ENCODE measurements at regions not wholly inside any gene's neighbourhood (a gene's known extent, or its start where the extent isn't known, plus 50 kb on each side); places are given as distances from the start of the nearest gene placed in this dataset.
"Not testable (repeated sequence)": the region's sequence is repeated elsewhere in the genome, so short reads cannot be mapped to it uniquely, and the experiment has no call there.

DNA sequence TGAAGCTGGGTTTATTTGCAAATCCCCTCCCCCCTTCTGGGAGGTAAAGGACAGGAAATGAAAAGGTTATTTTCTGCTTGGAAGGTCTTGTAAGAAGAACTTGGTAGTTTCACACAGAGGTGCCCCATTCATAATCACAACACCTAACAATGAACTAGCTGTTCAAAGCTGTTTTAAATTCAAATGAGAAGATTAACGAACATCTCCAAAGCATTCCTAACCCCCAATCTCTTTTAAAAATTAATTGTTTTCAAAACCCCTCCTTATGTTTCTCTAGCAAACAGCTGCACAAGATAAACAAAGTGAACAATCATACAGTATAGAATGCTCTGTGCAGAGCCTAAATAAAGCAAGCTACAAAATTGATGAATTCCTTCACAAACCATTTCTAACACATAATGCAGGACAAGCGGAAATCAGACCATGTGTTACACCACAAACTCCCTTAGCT is 271.4 kb downstream of the SATB2 start:
- Histone ChIP-seq H3K9me2 (no peaks in the 10 kb centered on the region), H3K4me3 (ENCODE audit: low read depth in 2 of 2, low read length in 1 of 2) (no peak overlapping the region), H3K4me1 (ENCODE audit: control insufficient read depth in 1 of 2, insufficient read depth in 2 of 2, low read depth in 1 of 2, low read length in 1 of 2) (no peaks in the 10 kb centered on the region), H3K4me2 (no peak overlapping the region), H3K79me2 (ENCODE audit: insufficient read depth) (no peaks in the 10 kb centered on the region), H3K36me3 (replicated peaks in 1 of 2; ENCODE audit: control insufficient read depth in 1 of 2, insufficient read depth in 2 of 2, low read length in 1 of 2) (no peaks in the 10 kb centered on the region), H2AFZ (ENCODE audit: low read depth) (no peak overlapping the region), H3K9me3 (no peaks in the 10 kb centered on the region), H3K27me3 (ENCODE audit: insufficient read depth) (no peaks in the 10 kb centered on the region), H3K27ac (ENCODE audit: low read depth in 2 of 2, low read length in 1 of 2) (no peak overlapping the region), H3K9ac (no peak overlapping the region), H4K20me1 (ENCODE audit: insufficient read depth) (no peaks in the 10 kb centered on the region), H3F3A (replicated peaks; ENCODE audit: insufficient read depth) (no peaks in the 10 kb centered on the region)
- WGBS (ENCODE audit: low lambda C conversion rate): 4% methylated on average over 2 of the region's 2 CpGs
- DNase-seq: no peak
- TF ChIP-seq FOSL2 (IDR thresholded peaks at IDR 0.05; ENCODE audit: borderline replicate concordance, low read depth): no peak
- TF ChIP-seq, protein P1, sequence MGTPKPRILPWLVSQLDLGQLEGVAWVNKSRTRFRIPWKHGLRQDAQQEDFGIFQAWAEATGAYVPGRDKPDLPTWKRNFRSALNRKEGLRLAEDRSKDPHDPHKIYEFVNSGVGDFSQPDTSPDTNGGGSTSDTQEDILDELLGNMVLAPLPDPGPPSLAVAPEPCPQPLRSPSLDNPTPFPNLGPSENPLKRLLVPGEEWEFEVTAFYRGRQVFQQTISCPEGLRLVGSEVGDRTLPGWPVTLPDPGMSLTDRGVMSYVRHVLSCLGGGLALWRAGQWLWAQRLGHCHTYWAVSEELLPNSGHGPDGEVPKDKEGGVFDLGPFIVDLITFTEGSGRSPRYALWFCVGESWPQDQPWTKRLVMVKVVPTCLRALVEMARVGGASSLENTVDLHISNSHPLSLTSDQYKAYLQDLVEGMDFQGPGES (IDR thresholded peaks at IDR 0.05; ENCODE audit: low read depth, low read length): no peak
- TF ChIP-seq FOXJ3 (CRISPR knock-in tag; IDR thresholded peaks at IDR 0.05): no peak
- TF ChIP-seq SIN3A (IDR thresholded peaks at IDR 0.05; ENCODE audit: borderline replicate concordance, low read depth, low read length): no peak
- TF ChIP-seq FOXM1 (IDR thresholded peaks at IDR 0.05; ENCODE audit: low read depth): no peak
- no peak for TF ChIP-seq NFIC (IDR thresholded peaks at IDR 0.05; ENCODE audit: borderline replicate concordance)
- no peak for TF ChIP-seq GABPA (IDR thresholded peaks at IDR 0.05; ENCODE audit: low read depth)
- TF ChIP-seq JUND (IDR thresholded peaks at IDR 0.05): no peak
- no peak for TF ChIP-seq EZH2phosphoT487 (IDR thresholded peaks at IDR 0.05; ENCODE audit: borderline replicate concordance, low read depth)
- CTCF ChIA-PET: no interaction called here
- POLR2A ChIA-PET: no interaction called here

DNA sequence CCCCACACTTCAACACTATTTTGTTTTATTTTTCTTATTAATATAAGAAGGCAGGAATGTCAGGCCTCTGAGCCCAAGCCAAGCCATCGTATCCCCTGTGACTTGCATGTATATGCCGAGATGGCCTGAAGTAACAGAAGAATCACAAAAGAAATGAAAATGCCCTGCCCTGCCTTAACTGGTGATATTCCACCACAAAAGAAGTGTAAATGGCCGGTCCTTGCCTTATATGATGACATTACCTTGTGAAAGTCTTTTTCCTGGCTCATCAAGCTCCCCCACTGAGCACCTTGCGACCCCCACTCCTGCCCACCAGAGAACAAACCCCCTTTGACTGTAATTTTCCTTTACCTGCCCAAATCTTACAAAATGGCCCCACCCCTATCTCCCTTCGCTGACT is 272.6 kb downstream of the SATB2 start:
- H3K4me3 ChIP-seq (ENCODE audit: low read depth in 2 of 2, low read length in 1 of 2); POLR2A ChIA-PET; H3F3A ChIP-seq (replicated peaks; ENCODE audit: insufficient read depth); H3K4me1 ChIP-seq (ENCODE audit: control insufficient read depth in 1 of 2, insufficient read depth in 2 of 2, low read depth in 1 of 2, low read length in 1 of 2); H3K36me3 ChIP-seq (replicated peaks in 1 of 2; ENCODE audit: control insufficient read depth in 1 of 2, insufficient read depth in 2 of 2, low read length in 1 of 2); H3K9me3 ChIP-seq; H3K27me3 ChIP-seq (ENCODE audit: insufficient read depth); H3K9me2 ChIP-seq; H3K27ac ChIP-seq (ENCODE audit: low read depth in 2 of 2, low read length in 1 of 2); CTCF ChIA-PET; H2AFZ ChIP-seq (ENCODE audit: low read depth); H3K79me2 ChIP-seq (ENCODE audit: insufficient read depth); DNase-seq; H3K9ac ChIP-seq; H3K4me2 ChIP-seq; H4K20me1 ChIP-seq (ENCODE audit: insufficient read depth): not testable (repeated sequence)
- WGBS (ENCODE audit: low lambda C conversion rate): 18% methylated on average over 5 of the region's 5 CpGs

GRCh38 chr2:199163613-199164458 is 293.9 kb downstream of the SATB2 start:
- H3K27ac ChIP-seq (ENCODE audit: low read depth in 2 of 2, low read length in 1 of 2): no peak overlapping the region
- POLR2A ChIA-PET: no interaction called here
- no peaks in the 10 kb centered on the region for H3K9me3 ChIP-seq
- DNase-seq: no peak
- no peaks in the 10 kb centered on the region for H3K9me2 ChIP-seq
- H3K4me2 ChIP-seq: no peak overlapping the region
- no peaks in the 10 kb centered on the region for H3K27me3 ChIP-seq (ENCODE audit: insufficient read depth)
- no peaks in the 10 kb centered on the region for H3K4me1 ChIP-seq (ENCODE audit: control insufficient read depth in 1 of 2, insufficient read depth in 2 of 2, low read depth in 1 of 2, low read length in 1 of 2)
- no peaks in the 10 kb centered on the region for H3K79me2 ChIP-seq (ENCODE audit: insufficient read depth)
- WGBS (ENCODE audit: low lambda C conversion rate): 12% methylated on average over 5 of the region's 5 CpGs
- H3K36me3 ChIP-seq (replicated peaks in 1 of 2; ENCODE audit: control insufficient read depth in 1 of 2, insufficient read depth in 2 of 2, low read length in 1 of 2): no peaks in the 10 kb centered on the region
- CTCF ChIA-PET: no interaction called here
- no peaks in the 10 kb centered on the region for H4K20me1 ChIP-seq (ENCODE audit: insufficient read depth)
- H3K4me3 ChIP-seq (ENCODE audit: low read depth in 2 of 2, low read length in 1 of 2): no peak overlapping the region
- H3F3A ChIP-seq (replicated peaks; ENCODE audit: insufficient read depth): no peaks in the 10 kb centered on the region
- no peak overlapping the region for H2AFZ ChIP-seq (ENCODE audit: low read depth)
- no peak overlapping the region for H3K9ac ChIP-seq
- TF ChIP-seq EZH2phosphoT487 (IDR thresholded peaks at IDR 0.05; ENCODE audit: borderline replicate concordance, low read depth): no peak
- TF ChIP-seq RCOR1 (IDR thresholded peaks at IDR 0.05; ENCODE audit: low read length): no peak
- no peak for TF ChIP-seq GATA2 (CRISPR knock-in tag; IDR thresholded peaks at IDR 0.05)
- TF ChIP-seq PBX3 (IDR thresholded peaks at IDR 0.05): no peak
- no peak for TF ChIP-seq TCF12 (IDR thresholded peaks at IDR 0.05)
- no peak for TF ChIP-seq GABPA (IDR thresholded peaks at IDR 0.05; ENCODE audit: low read depth)
- TF ChIP-seq YY1 (IDR thresholded peaks at IDR 0.05; ENCODE audit: low read depth): no peak
- TF ChIP-seq JUND (IDR thresholded peaks at IDR 0.05): no peak
- TF ChIP-seq, protein P2, sequence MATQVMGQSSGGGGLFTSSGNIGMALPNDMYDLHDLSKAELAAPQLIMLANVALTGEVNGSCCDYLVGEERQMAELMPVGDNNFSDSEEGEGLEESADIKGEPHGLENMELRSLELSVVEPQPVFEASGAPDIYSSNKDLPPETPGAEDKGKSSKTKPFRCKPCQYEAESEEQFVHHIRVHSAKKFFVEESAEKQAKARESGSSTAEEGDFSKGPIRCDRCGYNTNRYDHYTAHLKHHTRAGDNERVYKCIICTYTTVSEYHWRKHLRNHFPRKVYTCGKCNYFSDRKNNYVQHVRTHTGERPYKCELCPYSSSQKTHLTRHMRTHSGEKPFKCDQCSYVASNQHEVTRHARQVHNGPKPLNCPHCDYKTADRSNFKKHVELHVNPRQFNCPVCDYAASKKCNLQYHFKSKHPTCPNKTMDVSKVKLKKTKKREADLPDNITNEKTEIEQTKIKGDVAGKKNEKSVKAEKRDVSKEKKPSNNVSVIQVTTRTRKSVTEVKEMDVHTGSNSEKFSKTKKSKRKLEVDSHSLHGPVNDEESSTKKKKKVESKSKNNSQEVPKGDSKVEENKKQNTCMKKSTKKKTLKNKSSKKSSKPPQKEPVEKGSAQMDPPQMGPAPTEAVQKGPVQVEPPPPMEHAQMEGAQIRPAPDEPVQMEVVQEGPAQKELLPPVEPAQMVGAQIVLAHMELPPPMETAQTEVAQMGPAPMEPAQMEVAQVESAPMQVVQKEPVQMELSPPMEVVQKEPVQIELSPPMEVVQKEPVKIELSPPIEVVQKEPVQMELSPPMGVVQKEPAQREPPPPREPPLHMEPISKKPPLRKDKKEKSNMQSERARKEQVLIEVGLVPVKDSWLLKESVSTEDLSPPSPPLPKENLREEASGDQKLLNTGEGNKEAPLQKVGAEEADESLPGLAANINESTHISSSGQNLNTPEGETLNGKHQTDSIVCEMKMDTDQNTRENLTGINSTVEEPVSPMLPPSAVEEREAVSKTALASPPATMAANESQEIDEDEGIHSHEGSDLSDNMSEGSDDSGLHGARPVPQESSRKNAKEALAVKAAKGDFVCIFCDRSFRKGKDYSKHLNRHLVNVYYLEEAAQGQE (IDR thresholded peaks at IDR 0.05; ENCODE audit: low read depth, low read length): no peak
- TF ChIP-seq, protein P3, sequence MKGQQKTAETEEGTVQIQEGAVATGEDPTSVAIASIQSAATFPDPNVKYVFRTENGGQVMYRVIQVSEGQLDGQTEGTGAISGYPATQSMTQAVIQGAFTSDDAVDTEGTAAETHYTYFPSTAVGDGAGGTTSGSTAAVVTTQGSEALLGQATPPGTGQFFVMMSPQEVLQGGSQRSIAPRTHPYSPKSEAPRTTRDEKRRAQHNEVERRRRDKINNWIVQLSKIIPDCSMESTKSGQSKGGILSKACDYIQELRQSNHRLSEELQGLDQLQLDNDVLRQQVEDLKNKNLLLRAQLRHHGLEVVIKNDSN (IDR thresholded peaks at IDR 0.05; ENCODE audit: borderline replicate concordance, low read depth): no peak
